ENCODE measurements at regions not wholly inside any gene's neighbourhood (a gene's known extent, or its start where the extent isn't known, plus 50 kb on each side); places are given as distances from the start of the nearest gene placed in this dataset.
"Not testable (repeated sequence)": the region's sequence is repeated elsewhere in the genome, so short reads cannot be mapped to it uniquely, and the experiment has no call there.

- no peak for DNase-seq
- Mint-ChIP-seq H3K36me3 (no peaks in the 10 kb centered on the region), H3K27me3 (no peaks in the 10 kb centered on the region), H3K4me3 (no peak overlapping the region), H3K4me1 (ENCODE audit: low read depth) (no peaks in the 10 kb centered on the region), H3K27ac (no peak overlapping the region), H3K9me3 (no peaks in the 10 kb centered on the region)
- ChIA-PET POLR2A (no interaction called here), CTCF (interaction anchor here (1.1 kb wide), 1 partner anchor 24 kb away, joined by 4 read pairs; no protein-coding TSS in a partner anchor)
- intact Hi-C loops (cut with micrococcal nuclease), result no loop called here
Observed at GRCh38 chr7:115827305-115828045, 203.1 kb downstream of the TFEC start.

GRCh38 chr7:115825456-115826115 lies 205.0 kb downstream of the TFEC start:
- POLR2A ChIA-PET, result no interaction called here
- no peak for DNase-seq
- intact Hi-C loops (cut with micrococcal nuclease), result no loop called here
- Mint-ChIP-seq H3K4me1 (ENCODE audit: low read depth) (no peaks in the 10 kb centered on the region), H3K4me3 (no peak overlapping the region), H3K36me3 (no peaks in the 10 kb centered on the region), H3K27ac (no peak overlapping the region), H3K27me3 (no peaks in the 10 kb centered on the region), H3K9me3 (no peaks in the 10 kb centered on the region)
- CTCF ChIA-PET, result no interaction called here

DNA sequence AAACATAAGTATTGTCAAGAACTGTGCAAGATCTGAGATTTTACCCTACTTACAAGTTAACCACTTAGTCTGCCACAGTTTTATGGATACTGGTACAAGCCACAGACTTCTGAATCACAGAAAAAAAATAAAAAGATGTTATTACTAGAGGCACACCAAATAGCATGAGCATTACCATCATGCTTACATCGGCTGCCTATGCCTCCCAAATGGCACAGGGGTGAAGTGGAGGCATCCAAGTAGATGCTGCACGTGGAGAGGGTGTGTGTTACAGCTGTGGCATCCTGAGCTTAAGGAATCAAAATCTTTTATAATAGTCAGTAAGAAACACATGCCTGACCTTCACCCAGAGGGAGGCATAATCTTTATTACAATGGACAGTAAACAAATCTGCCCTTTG lies 207.8 kb downstream of the TFEC start:
- Mint-ChIP-seq H3K36me3 (no peaks in the 10 kb centered on the region), H3K27ac (no peak overlapping the region), H3K27me3 (no peaks in the 10 kb centered on the region), H3K4me1 (ENCODE audit: low read depth) (no peaks in the 10 kb centered on the region), H3K4me3 (no peak overlapping the region), H3K9me3 (no peaks in the 10 kb centered on the region)
- CTCF ChIA-PET, result no interaction called here
- intact Hi-C loops (cut with micrococcal nuclease), result no loop called here
- no peak for DNase-seq
- POLR2A ChIA-PET, result no interaction called here

- Mint-ChIP-seq H3K9me3 (no peaks in the 10 kb centered on the region), H3K36me3 (no peaks in the 10 kb centered on the region), H3K27me3 (no peaks in the 10 kb centered on the region), H3K27ac (no peak overlapping the region), H3K4me3 (no peak overlapping the region), H3K4me1 (ENCODE audit: low read depth) (no peaks in the 10 kb centered on the region)
- ChIA-PET CTCF (no interaction called here), POLR2A (no interaction called here)
- no peak for DNase-seq
- intact Hi-C loops (cut with micrococcal nuclease), result no loop called here
Observed at GRCh38 chr7:115822380-115822779, 208.2 kb downstream of the TFEC start.

- POLR2A ChIA-PET, result no interaction called here
- H3K4me1 Mint-ChIP-seq (ENCODE audit: low read depth), result no peaks in the 10 kb centered on the region
- no peak overlapping the region for H3K27ac Mint-ChIP-seq
- H3K27me3 Mint-ChIP-seq, result no peaks in the 10 kb centered on the region
- CTCF ChIA-PET, result no interaction called here
- no peaks in the 10 kb centered on the region for H3K9me3 Mint-ChIP-seq
- no peak overlapping the region for H3K4me3 Mint-ChIP-seq
- DNase-seq, result no peak
- intact Hi-C loops (cut with micrococcal nuclease), result no loop called here
- H3K36me3 Mint-ChIP-seq, result no peaks in the 10 kb centered on the region
Observed at GRCh38 chr7:115816318-115816974, 214.1 kb downstream of the TFEC start.

DNA sequence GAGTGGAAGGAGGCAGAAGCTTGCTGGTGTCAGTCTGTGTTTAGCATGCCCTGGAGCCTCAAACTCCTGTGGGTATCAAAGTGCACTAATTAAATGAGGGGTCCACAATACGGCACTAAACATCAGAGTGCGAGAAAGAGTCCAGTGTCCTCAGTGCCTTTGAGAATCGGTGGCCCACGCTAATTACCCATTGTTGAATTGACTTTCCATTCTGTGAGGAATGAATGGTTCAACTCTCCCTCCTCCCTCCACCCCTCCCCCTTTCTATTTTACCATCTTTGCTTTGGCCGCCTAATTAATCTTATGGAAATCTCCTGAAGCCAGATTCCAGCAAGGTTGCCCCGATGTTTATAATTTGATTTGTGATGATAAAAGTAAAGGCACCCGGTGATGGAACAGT lies 217.8 kb downstream of the TFEC start:
- Mint-ChIP-seq H3K27me3 (no peaks in the 10 kb centered on the region), H3K27ac (no peak overlapping the region), H3K9me3 (no peaks in the 10 kb centered on the region), H3K36me3 (no peaks in the 10 kb centered on the region), H3K4me1 (ENCODE audit: low read depth) (no peaks in the 10 kb centered on the region), H3K4me3 (no peak overlapping the region)
- DNase-seq, result no peak
- ChIA-PET CTCF (no interaction called here), POLR2A (no interaction called here)
- intact Hi-C loops (cut with micrococcal nuclease), result no loop called here

DNA sequence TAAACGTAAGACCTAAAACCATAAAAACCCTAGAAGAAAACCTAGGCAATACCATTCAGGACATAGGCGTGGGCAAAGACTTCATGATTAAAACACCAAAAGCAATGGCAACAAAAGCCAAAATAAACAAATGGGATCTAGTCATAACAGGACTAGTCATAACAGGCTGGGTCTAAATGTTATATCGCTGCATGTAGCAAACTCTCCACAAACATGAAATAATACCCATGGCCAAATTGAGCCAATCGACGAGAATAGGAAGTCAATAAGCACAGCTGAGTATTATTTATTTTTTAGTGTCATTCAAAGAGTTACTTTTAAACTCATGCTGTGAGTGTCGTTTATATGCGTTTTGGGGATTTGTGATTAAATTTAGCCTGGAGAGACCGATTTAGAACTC lies 225.1 kb downstream of the TFEC start:
- intact Hi-C loops (cut with micrococcal nuclease), result no loop called here
- no peak for DNase-seq
- Mint-ChIP-seq H3K27me3 (peaks cover 1% of the 10 kb centered on the region), H3K27ac (no peak overlapping the region), H3K4me3 (no peak overlapping the region), H3K36me3 (no peaks in the 10 kb centered on the region), H3K9me3 (no peaks in the 10 kb centered on the region), H3K4me1 (ENCODE audit: low read depth) (no peaks in the 10 kb centered on the region)
- CTCF ChIA-PET, result no interaction called here
- POLR2A ChIA-PET, result no interaction called here

DNA sequence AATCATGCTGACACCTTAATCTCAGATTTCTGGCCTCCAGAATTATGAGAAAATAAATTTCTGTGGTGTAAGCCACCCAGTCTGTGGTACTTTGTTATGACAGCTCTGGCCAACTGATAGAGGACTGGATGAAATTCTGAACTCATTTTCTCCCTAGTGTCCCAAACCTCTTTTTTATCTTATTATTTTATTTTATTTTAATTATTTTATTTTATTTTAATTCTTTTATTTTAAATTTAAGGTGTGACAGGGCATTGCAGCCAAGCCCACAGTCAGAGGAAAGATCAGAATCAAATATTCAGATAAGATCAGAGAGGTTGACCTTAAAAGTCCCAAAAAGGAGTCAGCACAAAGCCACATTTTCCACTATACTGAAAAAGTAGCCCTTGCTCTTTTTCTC lies 228.1 kb downstream of the TFEC start:
- Mint-ChIP-seq H3K27me3 (peaks cover 2% of the 10 kb centered on the region), H3K27ac (no peak overlapping the region), H3K4me3 (no peak overlapping the region), H3K4me1 (ENCODE audit: low read depth) (no peaks in the 10 kb centered on the region), H3K9me3 (no peaks in the 10 kb centered on the region), H3K36me3 (no peaks in the 10 kb centered on the region)
- POLR2A ChIA-PET, result no interaction called here
- intact Hi-C loops (cut with micrococcal nuclease), result no loop called here
- DNase-seq, result no peak
- CTCF ChIA-PET, result no interaction called here

GRCh38 chr7:115799430-115799829 lies 231.1 kb downstream of the TFEC start:
- no peak for DNase-seq
- Mint-ChIP-seq H3K4me1 (ENCODE audit: low read depth) (no peaks in the 10 kb centered on the region), H3K27ac (no peak overlapping the region), H3K4me3 (no peak overlapping the region), H3K27me3 (peaks cover 2% of the 10 kb centered on the region), H3K36me3 (no peaks in the 10 kb centered on the region), H3K9me3 (no peaks in the 10 kb centered on the region)
- CTCF ChIA-PET, result no interaction called here
- POLR2A ChIA-PET, result no interaction called here
- intact Hi-C loops (cut with micrococcal nuclease), result no loop called here

GRCh38 chr7:115793958-115794702 lies 236.4 kb downstream of the TFEC start:
- peaks cover 1% of the 10 kb centered on the region for H3K9me3 Mint-ChIP-seq
- H3K4me3 Mint-ChIP-seq, result no peak overlapping the region
- DNase-seq, result no peak
- ChIA-PET POLR2A (no interaction called here), CTCF (no interaction called here)
- intact Hi-C loops (cut with micrococcal nuclease), result no loop called here
- H3K4me1 Mint-ChIP-seq (ENCODE audit: low read depth), result no peaks in the 10 kb centered on the region
- H3K36me3 Mint-ChIP-seq, result no peaks in the 10 kb centered on the region
- peaks cover 2% of the 10 kb centered on the region for H3K27me3 Mint-ChIP-seq
- H3K27ac Mint-ChIP-seq, result no peak overlapping the region

DNA sequence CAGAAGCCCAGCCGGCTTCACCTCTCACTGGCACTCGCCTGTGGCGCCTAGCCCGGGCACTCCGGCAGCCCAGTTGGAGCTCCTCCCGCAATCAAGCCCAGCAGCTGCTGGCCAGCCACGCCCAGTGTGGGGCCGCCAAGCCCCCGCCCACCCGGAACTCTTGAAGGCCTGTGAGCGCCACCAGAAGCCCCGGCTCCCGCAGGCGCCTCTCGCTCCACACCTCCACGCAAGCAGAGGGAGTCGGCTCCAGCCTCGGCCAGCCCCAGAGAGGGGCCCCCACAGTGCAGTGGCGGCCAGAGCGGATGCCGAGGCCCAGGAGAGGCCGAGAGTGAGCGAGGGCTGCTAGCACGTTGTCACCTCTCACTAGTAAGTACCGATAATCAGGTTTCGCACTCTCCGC lies 240.7 kb downstream of the TFEC start:
- intact Hi-C loops (cut with micrococcal nuclease), result no loop called here
- DNase-seq, result no peak
- peaks cover 2% of the 10 kb centered on the region for H3K27me3 Mint-ChIP-seq
- H3K9me3 Mint-ChIP-seq, result peaks cover 2% of the 10 kb centered on the region
- H3K4me1 Mint-ChIP-seq (ENCODE audit: low read depth), result no peaks in the 10 kb centered on the region
- no peaks in the 10 kb centered on the region for H3K36me3 Mint-ChIP-seq
- no peak overlapping the region for H3K4me3 Mint-ChIP-seq
- no peak overlapping the region for H3K27ac Mint-ChIP-seq
- CTCF ChIA-PET, result no interaction called here
- POLR2A ChIA-PET, result no interaction called here

- H3K9me3 Mint-ChIP-seq; POLR2A ChIA-PET; H3K27ac Mint-ChIP-seq; H3K4me1 Mint-ChIP-seq (ENCODE audit: low read depth); CTCF ChIA-PET; intact Hi-C loops (cut with micrococcal nuclease); DNase-seq; H3K27me3 Mint-ChIP-seq; H3K4me3 Mint-ChIP-seq; H3K36me3 Mint-ChIP-seq: not testable (repeated sequence)
Observed at GRCh38 chr7:115789473-115789872, 241.1 kb downstream of the TFEC start.

All from activated CD4-positive, alpha-beta memory T cell treated with anti-CD3 and anti-CD28 coated beads for 36 hours (primary cell).